HG03565 (cell line): ENCODE measurements at regions not wholly inside any gene's neighbourhood (a gene's known extent, or its start where the extent isn't known, plus 50 kb on each side); places are given as distances from the start of the nearest gene placed in this dataset.

Experiments
- ATAC-seq: cut with Tn5 transposase; IDR thresholded peaks from one replicate; pipeline ENCODE4 v1.9.1; 2021; ENCODE audit warnings: mild to moderate bottlenecking, moderate library complexity; ENCODE audit not compliant: unreplicated experiment

- no peak for ATAC-seq
These were observed 59.6 kb upstream of the PPP2R2D start for GRCh38 chr10:131841131-131841660.

GRCh38 chr10:131841661-131842139, 59.1 kb upstream of the PPP2R2D start:
- ATAC-seq = no peak

- no peak for ATAC-seq
These were observed 58.3 kb upstream of the PPP2R2D start for GRCh38 chr10:131842351-131843088.

- ATAC-seq = no peak
These were observed 57.7 kb upstream of the PPP2R2D start for GRCh38 chr10:131843089-131843595.

GRCh38 chr10:131843881-131844284, 56.9 kb upstream of the PPP2R2D start:
- no peak for ATAC-seq

DNA sequence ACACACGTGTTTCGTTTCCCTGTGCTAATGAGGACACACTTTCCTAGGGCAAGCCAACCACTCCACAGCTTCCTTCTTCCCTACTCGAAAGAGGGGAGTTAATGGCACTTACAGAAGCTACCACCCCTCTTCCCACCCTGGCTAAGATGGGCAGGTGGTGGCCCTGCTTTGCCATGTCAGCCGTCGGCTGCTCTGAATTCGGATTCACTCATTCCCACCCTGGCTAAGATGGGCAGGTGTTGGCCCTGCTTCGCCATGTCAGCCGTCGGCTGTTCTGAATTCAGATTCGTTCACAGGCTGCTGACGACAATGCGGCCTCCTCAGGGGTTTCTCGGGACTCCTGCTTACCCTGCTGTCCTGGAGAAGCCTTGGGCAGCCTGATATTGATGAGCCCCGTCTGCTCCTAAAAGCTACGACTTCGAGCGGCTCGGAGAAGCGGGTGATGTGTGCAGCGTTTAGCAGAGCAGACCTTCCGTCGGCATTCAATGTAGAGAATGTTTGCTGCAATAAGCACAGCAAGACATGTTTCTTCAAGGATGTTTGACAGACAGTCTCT, 56.2 kb upstream of the PPP2R2D start:
- no peak for ATAC-seq

DNA sequence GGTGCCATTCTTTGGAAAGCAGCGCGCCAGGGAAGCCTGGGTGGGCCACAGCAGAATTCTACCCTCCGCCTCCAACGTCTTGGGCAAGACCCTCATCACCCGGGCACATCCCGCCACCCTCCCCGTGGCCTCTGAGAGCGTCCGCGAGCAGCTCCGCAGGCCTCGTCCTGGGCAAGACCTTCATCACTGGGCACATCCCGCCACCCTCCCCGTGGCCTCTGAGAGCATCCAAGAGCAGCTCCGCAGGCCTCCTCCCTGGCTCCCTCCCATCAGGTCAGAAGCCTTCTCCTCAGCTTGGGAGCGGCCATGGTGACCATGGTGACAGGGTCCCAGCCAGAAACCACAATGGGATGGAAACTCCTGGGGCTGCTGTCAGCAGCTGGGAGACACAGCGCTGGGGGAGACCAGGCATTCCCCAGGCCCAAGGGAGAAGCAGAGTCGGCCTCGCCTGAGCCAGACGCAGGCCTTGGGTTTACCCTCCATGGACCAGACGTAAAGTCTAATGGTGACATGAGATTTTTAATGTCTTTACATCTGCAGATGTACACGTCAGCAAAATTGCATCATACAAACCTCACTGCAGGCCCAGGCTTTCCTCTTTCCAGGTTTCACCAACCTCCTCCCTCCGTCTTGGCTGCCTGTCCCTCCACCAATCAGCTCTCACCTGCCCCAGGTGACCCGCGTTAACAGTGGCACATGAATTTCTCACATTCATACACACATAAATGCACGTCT, 55.1 kb upstream of the PPP2R2D start:
- ATAC-seq = no peak

GRCh38 chr10:131846240-131847101, 54.3 kb upstream of the PPP2R2D start:
- no peak for ATAC-seq

DNA sequence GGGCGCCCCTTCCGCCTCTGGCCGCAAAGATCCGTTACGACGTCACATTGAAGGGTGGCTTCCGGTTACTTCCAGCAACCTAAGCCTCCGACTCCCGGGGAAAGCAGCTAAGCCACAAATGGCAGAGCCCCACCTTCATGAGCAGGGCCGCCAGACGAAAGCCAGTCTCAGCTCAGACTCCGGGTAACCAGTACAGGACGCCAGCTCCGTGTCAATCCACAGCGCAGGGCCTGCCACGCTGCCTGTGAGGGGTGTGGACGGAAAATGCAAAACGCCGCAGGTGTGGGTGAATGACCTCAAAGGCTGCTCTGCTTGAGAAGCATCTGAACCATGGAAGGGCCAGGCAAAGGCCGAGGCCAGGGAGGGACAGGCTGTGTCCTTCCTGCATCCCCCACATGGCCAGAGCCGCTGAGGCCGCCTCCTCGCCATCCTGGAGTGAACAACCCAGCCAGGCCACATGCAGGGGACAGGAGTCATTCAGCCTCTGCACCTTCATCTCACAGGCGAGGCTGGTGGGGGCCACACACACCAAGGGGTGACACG, 53.5 kb upstream of the PPP2R2D start:
- no peak for ATAC-seq

- ATAC-seq = no peak
These were observed 52.5 kb upstream of the PPP2R2D start for GRCh38 chr10:131848296-131848695.

DNA sequence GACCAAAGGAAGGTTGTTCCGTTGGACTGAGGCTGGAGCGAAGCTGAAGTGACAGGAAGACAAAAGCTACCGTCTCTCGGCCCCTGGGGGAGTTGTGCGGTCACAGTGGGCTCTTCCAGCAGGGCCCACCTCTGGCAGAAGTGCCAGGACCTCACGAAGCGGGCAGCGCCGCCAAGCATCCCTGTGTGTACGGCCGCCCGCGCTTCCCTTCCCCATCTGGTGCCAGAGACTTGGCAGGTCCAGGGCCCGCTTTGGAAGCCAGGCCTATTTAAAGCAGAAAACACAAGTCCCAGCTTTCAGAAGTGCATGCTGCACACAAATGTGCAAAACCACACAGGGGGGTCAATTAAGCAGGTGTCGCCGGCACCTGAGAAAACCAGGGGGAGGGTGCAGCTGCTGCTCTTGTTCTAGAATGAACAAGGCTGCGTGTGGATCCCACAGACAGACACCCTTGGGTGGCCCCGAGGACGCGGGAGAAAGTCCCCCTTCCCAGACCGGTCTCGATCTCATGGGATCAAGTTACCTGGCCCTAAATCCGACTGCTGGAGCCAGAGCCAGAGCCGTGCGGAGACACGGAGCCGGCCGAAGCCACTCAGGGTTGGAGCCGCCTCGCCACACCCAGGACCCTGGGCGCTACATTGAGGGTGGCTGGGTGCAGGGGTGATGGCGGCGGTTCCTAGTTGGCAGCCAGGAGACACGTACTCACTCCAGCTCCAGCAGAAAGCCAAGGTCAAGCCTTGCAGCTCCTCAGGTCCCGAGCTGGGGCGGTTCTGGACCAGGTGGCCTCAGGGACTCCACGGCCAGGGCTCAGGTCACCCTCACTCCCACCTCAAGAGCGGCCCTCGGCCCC, 51.8 kb upstream of the PPP2R2D start:
- no peak for ATAC-seq

GRCh38 chr10:131849591-131850382, 51.0 kb upstream of the PPP2R2D start:
- no peak for ATAC-seq

- no peak for ATAC-seq
These were observed 50.4 kb upstream of the PPP2R2D start for GRCh38 chr10:131850383-131850870.
